Upper lobe of left lung (tissue), 6 donors: ENCODE measurements at regions not wholly inside any gene's neighbourhood (a gene's known extent, or its start where the extent isn't known, plus 50 kb on each side); places are given as distances from the start of the nearest gene placed in this dataset.
A peak's percentile ranks its signal among the peaks of the same experiment; 100 is the strongest.
"Not testable (repeated sequence)": the region's sequence is repeated elsewhere in the genome, so short reads cannot be mapped to it uniquely, and the experiment has no call there.

Experiments used
- ATAC-seq, 2 donors: fragments of 200-7000 bp; cut with Tn5 transposase; one replicate each; pipeline ENCODE4 v1.9.1; 2022; ENCODE audit warnings: mild to moderate bottlenecking in 2 of 2, moderate library complexity in 2 of 2; ENCODE audit not compliant: low FRiP score in 2 of 2
- DNase-seq, 2 donors: peaks; one replicate each; pipeline ENCODE4 v3.0.0-alpha.2; 2019 to 2020
- H3K27ac ChIP-seq, 4 donors: fragments of 200-600 bp; sonication (generic); one replicate each; pipeline ENCODE4 v1.5.1; 2016 to 2019
- H3K27me3 ChIP-seq, 4 donors: fragments of 200-600 bp; sonication (generic); one replicate each; pipeline ENCODE4 v1.5.1; 2017 to 2019
- H3K36me3 ChIP-seq, 4 donors: fragments of 200-600 bp; sonication (generic); one replicate each; pipeline ENCODE4 v1.5.1; 2016 to 2019
- H3K4me1 ChIP-seq, 4 donors: fragments of 200-600 bp; sonication (generic); one replicate each; pipeline ENCODE4 v1.5.1; 2018 to 2019
- H3K4me3 ChIP-seq, 4 donors: fragments of 200-600 bp; sonication (generic); one replicate each; pipeline ENCODE4 v1.5.1; 2017 to 2019; ENCODE audit warnings: mild to moderate bottlenecking in 2 of 4, moderate library complexity in 1 of 4
- H3K9me3 ChIP-seq, 4 donors: fragments of 200-600 bp; sonication (generic); one replicate each; pipeline ENCODE4 v1.5.1; 2018 to 2019
- CTCF ChIP-seq, 6 experiments: fragments of 450-650 bp in 4 of 6; fragments of 200-600 bp in 2 of 6; sonication (generic) in 2 of 6; IDR thresholded peaks; one replicate each; pipeline ENCODE4 v1.5.1; 2016 to 2019; ENCODE audit warnings: antibody characterized with exemption in 6 of 6
- EP300 ChIP-seq, 4 donors: sonication (generic); formaldehyde crosslinking; IDR thresholded peaks; one replicate each; pipeline ENCODE4 v1.5.1; 2017; ENCODE audit warnings: antibody characterized with exemption in 4 of 4, control low read depth in 2 of 4
- POLR2A ChIP-seq, 4 donors: fragments of 450-650 bp; IDR thresholded peaks; one replicate each; pipeline ENCODE4 v1.5.1; 2016 to 2017; ENCODE audit warnings: antibody characterized with exemption in 4 of 4, mild to moderate bottlenecking in 2 of 4
- POLR2AphosphoS5 ChIP-seq, 2 donors: sonication (generic); formaldehyde crosslinking; IDR thresholded peaks; one replicate each; pipeline ENCODE4 v1.5.1; 2017; ENCODE audit warnings: antibody characterized with exemption in 2 of 2
- WGBS, 2 donors: methylation state at CpG; one replicate each; pipeline ENCODE4 v1.1.5; 2017 to 2018; 5-methylcytosine and 5-hydroxymethylcytosine counted together
- small RNA-seq, 4 donors: library from RNA; depleted of rRNA; stranded (forward); fragments of <200 nt; gene quantifications; one replicate each; pipeline ENCODE3, GENCODE V24; 2016
- donor health status: DM: no; HTN: no; CAD: no; lungs with moderate emphysema.
- donor health status: DM: no; HTN: yes; CAD: no; lungs with severe emphysema.

- WGBS, 2 donors, result 86 to 95% methylated on average over 3 to 7 of the region's 8 CpGs
- no peak for ATAC-seq
Observed at GRCh38 chr17:21613071-21613429, 79.3 kb upstream of the KCNJ18 start.

DNA sequence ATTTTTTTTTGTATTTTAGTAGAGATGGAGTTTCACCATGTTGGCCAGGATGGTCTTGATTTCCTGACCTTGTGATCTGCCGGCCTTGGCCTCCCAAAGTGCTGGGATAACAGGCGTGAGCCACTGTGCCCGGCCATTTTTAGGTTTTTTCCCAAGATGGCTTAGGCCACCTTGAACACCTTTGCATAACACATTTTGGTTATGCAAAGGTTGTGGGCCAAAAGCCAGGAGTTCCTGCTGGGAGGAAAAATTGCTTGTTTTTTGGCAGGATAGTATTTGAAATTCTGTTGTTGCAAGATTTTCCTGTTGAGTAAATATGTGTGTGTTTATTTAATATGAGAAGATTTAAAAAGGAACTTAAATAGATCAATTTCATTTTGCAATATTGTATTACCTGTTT lies 65.3 kb upstream of the KCNJ18 start:
- not testable (repeated sequence) for H3K27ac ChIP-seq, DNase-seq, H3K4me1 ChIP-seq, H3K9me3 ChIP-seq, H3K36me3 ChIP-seq, ATAC-seq, H3K27me3 ChIP-seq, H3K4me3 ChIP-seq
- 76 to 96% methylated on average over 2 to 3 of the region's 3 CpGs for WGBS, 2 donors

More at GRCh38 chr17:21613071-21613429, 79.3 kb upstream of the KCNJ18 start:
- Histone ChIP-seq H3K27ac (no peak overlapping the region), H3K27me3 (no peaks in the 10 kb centered on the region), H3K4me3 (no peak overlapping the region), H3K36me3 (no peaks in the 10 kb centered on the region), H3K4me1 (no peaks in the 10 kb centered on the region), H3K9me3 (no peaks in the 10 kb centered on the region)
- DNase-seq, result peak in 1 of 2 donors; percentile 26
- TF ChIP-seq POLR2AphosphoS5 (IDR thresholded peaks at IDR 0.05) (no peak), CTCF (IDR thresholded peaks at IDR 0.05) (no peak), POLR2A (IDR thresholded peaks at IDR 0.05) (no peak), EP300 (IDR thresholded peaks at IDR 0.05) (no peak)

Small RNA genes lying in the stretch of these regions (small RNA-seq; reads per million reads assigned to genes)
- gene AC233702.6 (0 reads per million in 4 donors), gene AC233702.8 (0 reads per million in 4 donors)
